LNCAP (cell line): ENCODE measurements at regions not wholly inside any gene's neighbourhood (a gene's known extent, or its start where the extent isn't known, plus 50 kb on each side); places are given as distances from the start of the nearest gene placed in this dataset.

ENCODE experiments used
- CTCF ChIP-seq: fragments of 450-650 bp; IDR thresholded peaks from 2 replicates; pipeline ENCODE4 v1.5.1; 2017; ENCODE audit warnings: mild to moderate bottlenecking

GRCh38 chr17:34486761-34487160, 92.6 kb upstream of the TMEM132E start:
- TF ChIP-seq CTCF, result no peak

GRCh38 chr17:34485999-34486398, 93.4 kb upstream of the TMEM132E start:
- no peak for TF ChIP-seq CTCF

- no peak for TF ChIP-seq CTCF
Observed at GRCh38 chr17:34484193-34484733, 95.1 kb upstream of the TMEM132E start.

GRCh38 chr17:34482730-34483129, 96.7 kb upstream of the TMEM132E start:
- TF ChIP-seq CTCF, result no peak

GRCh38 chr17:34481779-34482178, 97.6 kb upstream of the TMEM132E start:
- TF ChIP-seq CTCF, result no peak

GRCh38 chr17:34479371-34479770, 100.0 kb upstream of the TMEM132E start:
- TF ChIP-seq CTCF, result no peak

- TF ChIP-seq CTCF, result no peak
Observed at GRCh38 chr17:34478244-34478643, 101.1 kb upstream of the TMEM132E start.

GRCh38 chr17:34475296-34475695, 104.1 kb upstream of the TMEM132E start:
- no peak for TF ChIP-seq CTCF
